ENCODE measurements at regions not wholly inside any gene's neighbourhood (a gene's known extent, or its start where the extent isn't known, plus 50 kb on each side); places are given as distances from the start of the nearest gene placed in this dataset.
A peak's percentile ranks its signal among the peaks of the same experiment; 100 is the strongest.

GRCh38 chr5:34535433-34535832, 120.7 kb upstream of the RAI14 start:
- DNase-seq (ENCODE audit: low read depth) = no peak
- no peak for TF ChIP-seq CTCF (IDR thresholded peaks at IDR 0.05; ENCODE audit: low read depth, low read length, missing control alignments)
- no peak overlapping the region for H3K4me3 ChIP-seq (ENCODE audit: low read depth, low read length)

- TF ChIP-seq CTCF (IDR thresholded peaks at IDR 0.05; ENCODE audit: low read depth, low read length, missing control alignments) = no peak
- H3K4me3 ChIP-seq (ENCODE audit: low read depth, low read length) = no peak overlapping the region
- no peak for DNase-seq (ENCODE audit: low read depth)
These were observed 120.0 kb upstream of the RAI14 start for GRCh38 chr5:34535944-34536623.

GRCh38 chr5:34536699-34537098, 119.4 kb upstream of the RAI14 start:
- no peak for TF ChIP-seq CTCF (IDR thresholded peaks at IDR 0.05; ENCODE audit: low read depth, low read length, missing control alignments)
- no peak overlapping the region for H3K4me3 ChIP-seq (ENCODE audit: low read depth, low read length)
- no peak for DNase-seq (ENCODE audit: low read depth)

GRCh38 chr5:34538026-34538672, 118.0 kb upstream of the RAI14 start:
- no peak overlapping the region for H3K4me3 ChIP-seq (ENCODE audit: low read depth, low read length)
- no peak for DNase-seq (ENCODE audit: low read depth)
- TF ChIP-seq CTCF (IDR thresholded peaks at IDR 0.05; ENCODE audit: low read depth, low read length, missing control alignments) = peak; percentile 55

- no peak overlapping the region for H3K4me3 ChIP-seq (ENCODE audit: low read depth, low read length)
- no peak for DNase-seq (ENCODE audit: low read depth)
- no peak for TF ChIP-seq CTCF (IDR thresholded peaks at IDR 0.05; ENCODE audit: low read depth, low read length, missing control alignments)
These were observed 116.9 kb upstream of the RAI14 start for GRCh38 chr5:34539183-34539582.

GRCh38 chr5:34541067-34541466, 115.1 kb upstream of the RAI14 start:
- no peak for DNase-seq (ENCODE audit: low read depth)
- H3K4me3 ChIP-seq (ENCODE audit: low read depth, low read length) = no peak overlapping the region
- TF ChIP-seq CTCF (IDR thresholded peaks at IDR 0.05; ENCODE audit: low read depth, low read length, missing control alignments) = no peak

- H3K4me3 ChIP-seq (ENCODE audit: low read depth, low read length) = no peak overlapping the region
- TF ChIP-seq CTCF (IDR thresholded peaks at IDR 0.05; ENCODE audit: low read depth, low read length, missing control alignments) = no peak
- no peak for DNase-seq (ENCODE audit: low read depth)
These were observed 113.3 kb upstream of the RAI14 start for GRCh38 chr5:34542818-34543217.

All from GM12864 (cell line).